NB4 (cell line): ENCODE measurements at regions not wholly inside any gene's neighbourhood (a gene's known extent, or its start where the extent isn't known, plus 50 kb on each side); places are given as distances from the start of the nearest gene placed in this dataset.

Source experiments
- DNase-seq: peaks from one replicate; pipeline ENCODE4 v3.0.0; 2010; ENCODE audit warnings: low read depth
- H3K4me3 ChIP-seq: one replicate; pipeline ENCODE4 v1.5.1; 2011; ENCODE audit warnings: mild to moderate bottlenecking, low read depth, low read length, moderate library complexity
- MYC ChIP-seq: IDR thresholded peaks from 2 replicates; pipeline ENCODE4 v1.6.1; 2011; ENCODE audit warnings: low read depth, low read length
- POLR2A ChIP-seq: IDR thresholded peaks from 2 replicates; pipeline ENCODE4 v1.6.1; 2011; ENCODE audit warnings: mild to moderate bottlenecking; ENCODE audit not compliant: insufficient read length; ENCODE audit errors: extremely low read depth
- TF ChIP-seq, protein P1 (sequence below): IDR thresholded peaks from one replicate; pipeline ENCODE4 v1.5.1; 2012; ENCODE audit warnings: low read depth, low read length
- TF ChIP-seq, protein P2 (sequence below): IDR thresholded peaks from 2 replicates; pipeline ENCODE4 v1.6.1; 2011; ENCODE audit warnings: low read depth, low read length

GRCh38 chr7:130961128-130961601 is 227.2 kb upstream of the KLF14 start:
- peak overlapping the region; percentile 77 for H3K4me3 ChIP-seq
- peak; percentile 96 for DNase-seq
- TF ChIP-seq, protein P1, sequence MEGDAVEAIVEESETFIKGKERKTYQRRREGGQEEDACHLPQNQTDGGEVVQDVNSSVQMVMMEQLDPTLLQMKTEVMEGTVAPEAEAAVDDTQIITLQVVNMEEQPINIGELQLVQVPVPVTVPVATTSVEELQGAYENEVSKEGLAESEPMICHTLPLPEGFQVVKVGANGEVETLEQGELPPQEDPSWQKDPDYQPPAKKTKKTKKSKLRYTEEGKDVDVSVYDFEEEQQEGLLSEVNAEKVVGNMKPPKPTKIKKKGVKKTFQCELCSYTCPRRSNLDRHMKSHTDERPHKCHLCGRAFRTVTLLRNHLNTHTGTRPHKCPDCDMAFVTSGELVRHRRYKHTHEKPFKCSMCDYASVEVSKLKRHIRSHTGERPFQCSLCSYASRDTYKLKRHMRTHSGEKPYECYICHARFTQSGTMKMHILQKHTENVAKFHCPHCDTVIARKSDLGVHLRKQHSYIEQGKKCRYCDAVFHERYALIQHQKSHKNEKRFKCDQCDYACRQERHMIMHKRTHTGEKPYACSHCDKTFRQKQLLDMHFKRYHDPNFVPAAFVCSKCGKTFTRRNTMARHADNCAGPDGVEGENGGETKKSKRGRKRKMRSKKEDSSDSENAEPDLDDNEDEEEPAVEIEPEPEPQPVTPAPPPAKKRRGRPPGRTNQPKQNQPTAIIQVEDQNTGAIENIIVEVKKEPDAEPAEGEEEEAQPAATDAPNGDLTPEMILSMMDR = no peak
- TF ChIP-seq, protein P2, sequence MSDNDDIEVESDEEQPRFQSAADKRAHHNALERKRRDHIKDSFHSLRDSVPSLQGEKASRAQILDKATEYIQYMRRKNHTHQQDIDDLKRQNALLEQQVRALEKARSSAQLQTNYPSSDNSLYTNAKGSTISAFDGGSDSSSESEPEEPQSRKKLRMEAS = peak; percentile 76
- peak; percentile 67 for TF ChIP-seq MYC
- TF ChIP-seq POLR2A = peak; percentile 82

GRCh38 chr7:130962109-130962508 is 228.1 kb upstream of the KLF14 start:
- DNase-seq = no peak
- TF ChIP-seq, protein P2 = no peak
- no peak for TF ChIP-seq MYC
- TF ChIP-seq, protein P1 = no peak
- TF ChIP-seq POLR2A = no peak
- H3K4me3 ChIP-seq = no peak overlapping the region

GRCh38 chr7:130963339-130963738 is 229.3 kb upstream of the KLF14 start:
- TF ChIP-seq POLR2A = no peak
- TF ChIP-seq MYC = no peak
- H3K4me3 ChIP-seq = no peak overlapping the region

DNA sequence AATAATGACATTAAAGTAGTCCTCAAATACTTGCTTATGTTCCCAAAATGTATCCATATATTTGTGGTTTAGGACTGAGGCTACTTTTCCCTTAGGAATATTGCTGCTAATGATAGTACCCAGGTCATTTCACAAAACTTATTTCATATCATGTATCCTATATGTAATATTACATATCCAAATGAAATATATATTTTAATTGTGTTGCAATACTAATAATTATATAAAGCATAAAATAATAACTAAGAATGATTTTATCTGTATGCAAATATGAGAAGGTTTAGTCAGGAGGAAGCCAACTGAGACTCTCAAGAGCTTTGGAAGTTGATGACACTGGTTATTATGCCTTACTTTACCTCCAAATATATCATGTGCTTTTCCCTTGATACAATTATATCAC is 231.5 kb upstream of the KLF14 start:
- TF ChIP-seq MYC = no peak
- TF ChIP-seq, protein P2 = no peak
- TF ChIP-seq, protein P1 = no peak
- no peak for TF ChIP-seq POLR2A
- no peak overlapping the region for H3K4me3 ChIP-seq
- no peak for DNase-seq

More at GRCh38 chr7:130963339-130963738, 229.3 kb upstream of the KLF14 start:
- no peak for DNase-seq

- no peak for DNase-seq
- H3K4me3 ChIP-seq = no peak overlapping the region
- TF ChIP-seq, protein P1 = no peak
- TF ChIP-seq POLR2A = no peak
- TF ChIP-seq, protein P2 = no peak
- TF ChIP-seq MYC = no peak
Observed at GRCh38 chr7:130966246-130967009, 232.4 kb upstream of the KLF14 start.

DNA sequence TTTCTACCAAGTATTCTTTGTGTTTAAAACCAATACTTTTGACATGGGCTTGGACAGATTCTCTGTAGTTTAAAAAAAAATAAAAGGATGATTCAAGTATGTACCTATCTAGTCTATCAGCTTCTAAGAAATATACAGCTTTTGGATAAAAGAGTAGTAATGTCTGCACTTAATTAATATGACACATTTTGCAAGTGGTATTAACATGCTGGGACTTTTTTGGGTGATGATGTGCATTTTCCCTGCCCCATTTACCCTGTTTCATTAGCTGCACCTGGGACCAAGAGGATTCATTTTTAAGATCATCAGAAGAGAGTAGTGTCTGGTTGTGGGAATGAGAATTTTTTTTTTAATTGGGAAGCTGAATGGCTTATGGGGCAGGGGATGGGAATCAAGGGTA is 236.2 kb upstream of the KLF14 start:
- no peak overlapping the region for H3K4me3 ChIP-seq
- TF ChIP-seq MYC (no peak), POLR2A (no peak)
- TF ChIP-seq, protein P2 = no peak
- TF ChIP-seq, protein P1 = no peak

More for the DNA sequence above, 236.2 kb upstream of the KLF14 start:
- DNase-seq = no peak
